NB4 (cell line): ENCODE measurements at regions not wholly inside any gene's neighbourhood (a gene's known extent, or its start where the extent isn't known, plus 50 kb on each side); places are given as distances from the start of the nearest gene placed in this dataset.

ENCODE experiments used
- DNase-seq: peaks from one replicate; pipeline ENCODE4 v3.0.0; 2010; ENCODE audit warnings: low read depth
- H3K4me3 ChIP-seq: one replicate; pipeline ENCODE4 v1.5.1; 2011; ENCODE audit warnings: mild to moderate bottlenecking, low read depth, low read length, moderate library complexity
- CTCF ChIP-seq: IDR thresholded peaks from one replicate; pipeline ENCODE4 v1.5.1; 2012; ENCODE audit warnings: low read depth, low read length
- MYC ChIP-seq: IDR thresholded peaks from 2 replicates; pipeline ENCODE4 v1.6.1; 2011; ENCODE audit warnings: low read depth, low read length
- POLR2A ChIP-seq: IDR thresholded peaks from 2 replicates; pipeline ENCODE4 v1.6.1; 2011; ENCODE audit warnings: mild to moderate bottlenecking; ENCODE audit not compliant: insufficient read length; ENCODE audit errors: extremely low read depth
- TF ChIP-seq, protein P1 (sequence below): IDR thresholded peaks from 2 replicates; pipeline ENCODE4 v1.6.1; 2011; ENCODE audit warnings: low read depth, low read length

DNA sequence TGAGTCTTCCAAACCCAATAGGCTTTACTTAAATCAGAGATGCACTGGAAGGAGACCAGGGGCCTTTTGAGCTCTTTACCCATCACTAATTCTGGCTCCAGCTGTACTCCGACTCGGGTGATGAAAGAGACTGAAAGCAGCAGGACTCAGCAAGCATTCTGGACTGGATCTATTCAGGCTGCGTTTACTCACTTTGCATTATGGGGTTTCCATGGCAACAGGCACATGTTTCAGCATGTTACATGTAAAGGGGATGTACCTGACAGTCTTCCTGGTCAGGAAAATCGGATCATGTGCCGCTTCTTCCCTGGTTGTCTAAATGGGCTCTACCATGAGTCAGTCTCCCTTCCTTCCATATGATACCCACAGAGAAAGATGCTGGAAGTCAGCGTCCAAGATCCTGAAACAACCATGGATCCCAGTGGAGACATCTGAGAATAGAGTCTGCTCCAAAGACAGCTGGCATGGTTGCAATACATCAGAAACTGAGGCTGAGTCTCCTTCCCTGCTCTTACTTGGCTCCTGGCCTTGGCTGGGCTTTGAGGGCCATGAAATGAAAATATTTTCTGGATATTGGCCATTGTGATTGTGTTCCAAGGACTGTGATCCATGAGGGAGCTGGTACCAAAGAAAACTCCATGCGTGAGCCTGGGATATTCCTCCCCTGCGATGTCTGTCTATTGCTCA lies 102.5 kb upstream of the TNC start:
- TF ChIP-seq CTCF, result no peak
- TF ChIP-seq MYC, result no peak
- TF ChIP-seq, protein P1, sequence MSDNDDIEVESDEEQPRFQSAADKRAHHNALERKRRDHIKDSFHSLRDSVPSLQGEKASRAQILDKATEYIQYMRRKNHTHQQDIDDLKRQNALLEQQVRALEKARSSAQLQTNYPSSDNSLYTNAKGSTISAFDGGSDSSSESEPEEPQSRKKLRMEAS, result no peak
- H3K4me3 ChIP-seq, result no peak overlapping the region
- DNase-seq, result no peak

DNA sequence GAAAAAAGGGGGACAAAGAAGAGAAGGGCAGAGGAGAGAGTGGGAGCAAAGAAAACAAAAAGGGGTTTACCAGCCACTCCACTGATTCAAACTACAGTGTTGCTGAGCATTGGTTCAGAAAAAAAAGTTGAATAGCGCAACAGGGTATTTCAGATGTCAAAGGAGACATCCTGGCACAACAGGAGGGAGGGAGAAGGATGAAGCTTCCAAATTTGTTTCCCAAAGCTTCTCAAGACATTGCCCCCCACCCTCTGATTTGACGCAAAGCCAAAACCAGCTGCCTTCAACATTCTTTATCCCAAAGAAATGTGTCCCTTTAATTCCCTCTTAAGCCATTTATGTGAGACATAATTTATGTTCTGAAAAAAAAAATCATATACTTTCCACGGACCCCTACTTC lies 105.5 kb upstream of the TNC start:
- TF ChIP-seq CTCF (no peak), POLR2A (no peak), MYC (no peak)
- TF ChIP-seq, protein P1, result no peak
- no peak overlapping the region for H3K4me3 ChIP-seq
- DNase-seq, result no peak

GRCh38 chr9:115225459-115226116 lies 107.6 kb upstream of the TNC start:
- DNase-seq, result no peak
- TF ChIP-seq POLR2A, result no peak
- TF ChIP-seq, protein P1, result no peak
- TF ChIP-seq CTCF, result no peak
- TF ChIP-seq MYC, result no peak
- H3K4me3 ChIP-seq, result no peak overlapping the region

GRCh38 chr9:115226152-115226551 lies 108.2 kb upstream of the TNC start:
- TF ChIP-seq MYC, result no peak
- TF ChIP-seq, protein P1, result no peak
- TF ChIP-seq CTCF, result no peak
- no peak for TF ChIP-seq POLR2A
- DNase-seq, result no peak
- H3K4me3 ChIP-seq, result no peak overlapping the region

GRCh38 chr9:115229496-115229895 lies 111.5 kb upstream of the TNC start:
- no peak for DNase-seq
- no peak overlapping the region for H3K4me3 ChIP-seq
- TF ChIP-seq, protein P1, result no peak
- no peak for TF ChIP-seq MYC
- TF ChIP-seq POLR2A, result no peak
- no peak for TF ChIP-seq CTCF
